ENCODE measurements at regions not wholly inside any gene's neighbourhood (a gene's known extent, or its start where the extent isn't known, plus 50 kb on each side); places are given as distances from the start of the nearest gene placed in this dataset.

DNA sequence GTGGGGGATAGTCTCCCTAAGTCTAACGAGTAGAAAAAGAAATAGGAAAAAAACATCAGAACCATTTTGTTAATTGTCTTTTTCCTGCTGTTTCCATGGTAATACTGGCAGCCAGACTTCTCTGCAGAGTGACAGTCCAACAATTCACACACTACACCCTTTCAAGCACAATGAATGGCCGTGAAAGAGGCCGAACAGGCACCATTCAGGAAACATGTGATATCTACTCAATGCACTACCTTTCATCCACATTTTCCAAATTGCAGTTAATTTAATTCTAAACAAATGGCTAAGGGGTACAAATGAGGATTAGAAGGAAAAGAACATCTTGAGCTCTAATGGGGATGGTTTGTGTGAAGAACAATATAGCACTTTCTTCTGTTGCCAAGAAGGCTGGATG, 358.5 kb upstream of the ANKRD30A start:
- TF ChIP-seq, protein P1, sequence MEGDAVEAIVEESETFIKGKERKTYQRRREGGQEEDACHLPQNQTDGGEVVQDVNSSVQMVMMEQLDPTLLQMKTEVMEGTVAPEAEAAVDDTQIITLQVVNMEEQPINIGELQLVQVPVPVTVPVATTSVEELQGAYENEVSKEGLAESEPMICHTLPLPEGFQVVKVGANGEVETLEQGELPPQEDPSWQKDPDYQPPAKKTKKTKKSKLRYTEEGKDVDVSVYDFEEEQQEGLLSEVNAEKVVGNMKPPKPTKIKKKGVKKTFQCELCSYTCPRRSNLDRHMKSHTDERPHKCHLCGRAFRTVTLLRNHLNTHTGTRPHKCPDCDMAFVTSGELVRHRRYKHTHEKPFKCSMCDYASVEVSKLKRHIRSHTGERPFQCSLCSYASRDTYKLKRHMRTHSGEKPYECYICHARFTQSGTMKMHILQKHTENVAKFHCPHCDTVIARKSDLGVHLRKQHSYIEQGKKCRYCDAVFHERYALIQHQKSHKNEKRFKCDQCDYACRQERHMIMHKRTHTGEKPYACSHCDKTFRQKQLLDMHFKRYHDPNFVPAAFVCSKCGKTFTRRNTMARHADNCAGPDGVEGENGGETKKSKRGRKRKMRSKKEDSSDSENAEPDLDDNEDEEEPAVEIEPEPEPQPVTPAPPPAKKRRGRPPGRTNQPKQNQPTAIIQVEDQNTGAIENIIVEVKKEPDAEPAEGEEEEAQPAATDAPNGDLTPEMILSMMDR (IDR thresholded peaks at IDR 0.05): no peak
- Mint-ChIP-seq H3K27me3 (no peaks in the 10 kb centered on the region), H3K9me3 (no peaks in the 10 kb centered on the region), H3K36me3 (ENCODE audit: low read depth) (no peaks in the 10 kb centered on the region), H3K4me1 (no peaks in the 10 kb centered on the region), H3K27ac (no peak overlapping the region), H3K4me3 (no peak overlapping the region)
- intact Hi-C loops (cut with micrococcal nuclease): no loop called here
- DNase-seq (no peak), ATAC-seq (ENCODE audit: low read depth) (no peak)
- ChIA-PET POLR2A (no interaction called here), CTCF (no interaction called here)

DNA sequence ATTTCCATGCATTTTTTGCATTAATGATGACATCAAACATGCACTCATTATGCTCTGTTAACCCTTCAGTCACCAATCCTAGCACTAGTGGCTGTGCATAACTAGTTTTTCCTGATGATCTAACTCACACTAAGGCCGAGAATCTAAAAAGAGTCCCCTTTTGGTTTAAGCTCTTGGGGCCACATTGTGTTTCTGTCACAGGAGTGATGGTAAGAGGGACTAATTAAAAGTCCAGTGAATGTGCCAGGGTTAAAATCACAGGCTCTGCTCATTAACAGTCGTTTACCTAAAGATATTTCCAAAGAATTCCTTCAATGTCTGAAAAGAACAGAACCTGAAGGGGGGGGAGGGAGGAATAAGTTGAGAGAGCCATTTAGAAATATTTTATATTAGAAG, 359.0 kb upstream of the ANKRD30A start:
- Mint-ChIP-seq H3K27ac (no peak overlapping the region), H3K36me3 (ENCODE audit: low read depth) (no peaks in the 10 kb centered on the region), H3K4me3 (no peak overlapping the region), H3K27me3 (no peaks in the 10 kb centered on the region), H3K4me1 (no peaks in the 10 kb centered on the region), H3K9me3 (no peaks in the 10 kb centered on the region)
- TF ChIP-seq, protein P1 (IDR thresholded peaks at IDR 0.05): no peak
- ChIA-PET CTCF (no interaction called here), POLR2A (no interaction called here)
- no peak for ATAC-seq (ENCODE audit: low read depth)
- intact Hi-C loops (cut with micrococcal nuclease): no loop called here
- no peak for DNase-seq

DNA sequence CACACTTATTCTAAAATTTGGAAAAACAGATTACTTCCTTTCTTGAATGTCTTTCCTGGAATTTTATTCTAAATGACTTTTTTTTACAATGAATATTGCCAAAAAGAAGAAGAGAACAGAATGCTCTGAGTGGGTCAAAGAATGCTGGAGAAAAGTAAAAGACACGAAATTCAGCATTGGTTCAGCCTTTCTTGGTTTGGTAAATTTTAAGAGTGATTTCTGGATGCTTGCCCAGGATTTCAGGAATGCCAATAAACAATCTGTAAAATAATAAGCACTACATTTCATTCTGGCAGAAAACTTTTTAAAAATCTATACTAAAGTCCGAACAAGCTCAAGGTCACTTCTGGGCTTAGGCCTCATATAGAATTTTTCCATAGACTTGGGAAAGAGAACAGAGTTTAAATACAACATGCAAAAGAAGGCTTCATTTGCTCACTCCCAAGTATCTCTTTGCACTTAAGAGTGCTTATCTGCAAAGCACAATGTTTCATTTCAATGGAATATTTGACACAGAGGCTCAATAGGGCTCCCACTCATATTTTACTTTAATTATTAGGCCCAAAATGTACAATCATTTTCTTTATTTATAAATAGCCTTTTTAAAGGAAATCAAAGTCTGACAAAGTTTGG, 359.5 kb upstream of the ANKRD30A start:
- CTCF ChIA-PET: no interaction called here
- Mint-ChIP-seq H3K4me1 (no peaks in the 10 kb centered on the region), H3K4me3 (no peak overlapping the region), H3K27me3 (no peaks in the 10 kb centered on the region), H3K27ac (no peak overlapping the region), H3K9me3 (no peaks in the 10 kb centered on the region), H3K36me3 (ENCODE audit: low read depth) (no peaks in the 10 kb centered on the region)
- intact Hi-C loops (cut with micrococcal nuclease): no loop called here
- TF ChIP-seq, protein P1 (IDR thresholded peaks at IDR 0.05): no peak
- POLR2A ChIA-PET: interaction anchor here (0.6 kb wide), 1 partner anchor 1762 kb away, joined by 10 read pairs; no protein-coding TSS in a partner anchor
- DNase-seq: no peak
- no peak for ATAC-seq (ENCODE audit: low read depth)

DNA sequence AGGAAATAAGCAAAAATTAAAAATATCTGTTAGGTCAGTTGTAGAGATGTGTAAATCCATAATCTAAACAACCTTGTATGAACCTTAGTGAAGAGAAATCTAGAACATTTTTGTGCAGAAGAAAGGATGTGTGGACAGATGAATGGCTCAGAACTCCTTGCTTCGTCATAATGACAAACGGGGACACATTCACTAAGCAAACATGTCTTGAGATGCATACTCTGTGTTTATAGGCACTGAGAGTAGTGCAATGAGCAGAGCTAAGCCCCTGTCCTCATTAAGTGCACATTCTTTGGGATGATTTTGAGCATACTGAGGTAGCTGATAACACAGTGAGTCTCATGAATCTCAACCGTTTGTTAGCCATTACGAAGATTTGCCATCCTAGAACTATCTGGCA, 360.6 kb upstream of the ANKRD30A start:
- H3K4me3 Mint-ChIP-seq: no peak overlapping the region

DNA sequence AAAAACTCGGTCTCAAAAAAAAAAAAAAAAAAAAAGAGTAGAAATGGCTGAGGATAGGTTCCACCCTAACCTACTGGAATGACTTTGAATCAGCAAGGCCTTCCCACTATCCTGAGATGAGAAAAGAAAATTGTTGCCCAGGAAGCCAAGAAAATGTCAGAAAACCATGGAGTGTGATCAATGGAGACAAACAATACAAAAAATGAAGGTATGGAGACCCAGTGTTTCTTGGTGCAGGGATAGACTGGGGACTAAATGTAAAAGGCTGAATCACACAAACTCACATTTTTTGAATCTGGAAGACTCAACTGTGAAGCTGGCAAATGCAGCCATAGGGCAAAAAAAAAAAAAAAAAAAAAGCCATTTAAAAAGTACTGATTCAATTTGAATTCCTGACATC, 364.3 kb upstream of the ANKRD30A start:
- Mint-ChIP-seq H3K36me3 (ENCODE audit: low read depth) (no peaks in the 10 kb centered on the region), H3K4me3 (no peak overlapping the region), H3K27me3 (no peaks in the 10 kb centered on the region), H3K27ac (no peak overlapping the region), H3K9me3 (no peaks in the 10 kb centered on the region), H3K4me1 (no peaks in the 10 kb centered on the region)
- POLR2A ChIA-PET: no interaction called here
- intact Hi-C loops (cut with micrococcal nuclease): no loop called here
- ATAC-seq (ENCODE audit: low read depth) (no peak), DNase-seq (no peak)
- CTCF ChIA-PET: no interaction called here
- TF ChIP-seq, protein P1 (IDR thresholded peaks at IDR 0.05): no peak

More for the DNA sequence above, 360.6 kb upstream of the ANKRD30A start:
- H3K36me3 Mint-ChIP-seq (ENCODE audit: low read depth): no peaks in the 10 kb centered on the region
- no peaks in the 10 kb centered on the region for H3K4me1 Mint-ChIP-seq
- no peak for DNase-seq
- intact Hi-C loops (cut with micrococcal nuclease): no loop called here
- ChIA-PET CTCF (no interaction called here), POLR2A (no interaction called here)
- H3K27me3 Mint-ChIP-seq: no peaks in the 10 kb centered on the region
- ATAC-seq (ENCODE audit: low read depth): no peak
- H3K27ac Mint-ChIP-seq: no peak overlapping the region
- TF ChIP-seq, protein P1 (IDR thresholded peaks at IDR 0.05): no peak
- H3K9me3 Mint-ChIP-seq: no peaks in the 10 kb centered on the region
